Activated T-helper 17 cell treated with anti-CD3 and anti-CD28 coated beads, Interleukin-2, amount 50 U/mL, for 72 hours (primary cell): ENCODE measurements at regions not wholly inside any gene's neighbourhood (a gene's known extent, or its start where the extent isn't known, plus 50 kb on each side); places are given as distances from the start of the nearest gene placed in this dataset.
A peak's percentile ranks its signal among the peaks of the same experiment; 100 is the strongest.

ENCODE experiments used
- ATAC-seq: fragments of 150-1000 bp; cut with Tn5 transposase; replicated peaks from 2 replicates; pipeline ENCODE4 v1.10.0; 2021; ENCODE audit warnings: mild to moderate bottlenecking, moderate library complexity
- H3K27ac Mint-ChIP-seq: one replicate; pipeline ENCODE4 v1.8.0; 2022; ENCODE audit warnings: mixed read lengths
- H3K27me3 Mint-ChIP-seq: one replicate; pipeline ENCODE4 v1.8.0; 2022; ENCODE audit warnings: mixed read lengths
- H3K36me3 Mint-ChIP-seq: one replicate; pipeline ENCODE4 v1.8.0; 2022; ENCODE audit warnings: low read depth, mild to moderate bottlenecking, mixed read lengths
- H3K4me1 Mint-ChIP-seq: one replicate; pipeline ENCODE4 v1.8.0; 2022; ENCODE audit warnings: mixed read lengths
- H3K4me3 Mint-ChIP-seq: one replicate; pipeline ENCODE4 v1.8.0; 2022; ENCODE audit warnings: mild to moderate bottlenecking, mixed read lengths
- H3K9me3 Mint-ChIP-seq: one replicate; pipeline ENCODE4 v1.8.0; 2022; ENCODE audit warnings: mixed read lengths

- no peaks in the 10 kb centered on the region for H3K4me1 Mint-ChIP-seq
- no peak overlapping the region for H3K27ac Mint-ChIP-seq
- no peaks in the 10 kb centered on the region for H3K27me3 Mint-ChIP-seq
- no peak for ATAC-seq
- H3K36me3 Mint-ChIP-seq, result no peaks in the 10 kb centered on the region
- peaks cover 3% of the 10 kb centered on the region for H3K9me3 Mint-ChIP-seq
- no peak overlapping the region for H3K4me3 Mint-ChIP-seq
These were observed 149.4 kb upstream of the SLC39A10 start for GRCh38 chr2:195507447-195508138.

DNA sequence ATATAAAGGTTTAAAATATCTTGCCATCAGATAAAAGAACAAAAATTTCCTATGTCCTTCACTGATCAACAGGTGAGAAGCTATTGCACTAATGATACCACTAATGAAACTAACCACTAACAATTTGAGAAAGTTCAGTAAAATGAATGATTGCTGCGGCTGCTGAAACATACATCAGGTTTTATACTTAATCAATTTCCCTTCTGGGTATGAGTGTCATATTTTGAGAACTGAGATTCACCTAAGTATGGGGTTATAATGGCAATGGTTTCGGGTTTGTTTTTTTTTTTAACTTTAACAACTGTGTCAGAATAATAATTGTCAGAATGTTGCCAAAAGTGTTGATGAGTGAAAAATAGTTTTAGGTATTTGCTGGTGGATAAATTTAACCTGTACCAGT lies 151.3 kb upstream of the SLC39A10 start:
- Mint-ChIP-seq H3K9me3 (peaks cover 3% of the 10 kb centered on the region), H3K4me3 (no peak overlapping the region), H3K27ac (no peak overlapping the region), H3K36me3 (no peaks in the 10 kb centered on the region), H3K4me1 (no peaks in the 10 kb centered on the region), H3K27me3 (no peaks in the 10 kb centered on the region)
- peak; percentile 40 for ATAC-seq

DNA sequence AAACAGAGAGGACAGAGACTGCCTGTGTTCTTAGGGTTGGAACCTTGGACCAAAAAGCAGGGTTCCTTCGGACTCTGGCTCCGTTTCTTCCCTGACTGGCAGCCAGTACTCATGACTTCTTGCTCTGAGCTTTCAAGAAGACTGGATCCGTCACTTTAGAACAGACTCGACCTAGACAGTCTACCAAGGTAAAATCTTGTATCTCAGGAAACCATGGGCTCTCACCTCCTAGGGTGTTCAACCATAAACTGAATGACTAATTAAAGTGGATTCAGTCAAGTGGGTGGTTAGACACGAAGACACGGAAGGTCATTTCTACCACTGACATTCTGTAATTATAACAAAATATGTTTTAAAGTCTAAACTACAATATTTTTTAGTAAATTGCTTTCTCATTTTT lies 153.8 kb upstream of the SLC39A10 start:
- ATAC-seq, result no peak
- no peaks in the 10 kb centered on the region for H3K36me3 Mint-ChIP-seq

DNA sequence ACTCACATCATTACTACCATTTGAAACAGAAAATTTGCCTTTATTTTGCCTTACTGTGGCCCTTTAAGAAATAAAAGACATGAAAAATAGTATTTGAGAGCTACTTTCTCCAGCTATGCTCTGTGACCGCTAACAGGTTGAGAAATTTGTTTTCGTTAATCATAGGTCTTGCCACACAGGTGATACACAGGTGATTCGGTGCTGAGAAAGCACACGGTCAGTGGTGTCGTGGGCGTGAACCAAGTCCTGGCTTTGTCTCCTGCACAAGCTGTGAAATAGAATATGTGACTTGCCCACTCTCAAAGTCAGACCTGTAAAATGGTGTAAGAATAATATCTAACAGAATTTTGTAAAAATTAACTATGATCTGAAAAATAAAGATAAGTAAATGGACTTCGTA lies 155.3 kb upstream of the SLC39A10 start:
- no peak overlapping the region for H3K4me3 Mint-ChIP-seq
- H3K36me3 Mint-ChIP-seq, result no peaks in the 10 kb centered on the region
- H3K27me3 Mint-ChIP-seq, result no peaks in the 10 kb centered on the region
- no peak for ATAC-seq
- H3K27ac Mint-ChIP-seq, result no peak overlapping the region
- peaks cover 6% of the 10 kb centered on the region for H3K4me1 Mint-ChIP-seq
- no peaks in the 10 kb centered on the region for H3K9me3 Mint-ChIP-seq

More for the DNA sequence above, 153.8 kb upstream of the SLC39A10 start:
- H3K4me3 Mint-ChIP-seq, result no peak overlapping the region
- H3K4me1 Mint-ChIP-seq, result peaks cover under 1% of the 10 kb centered on the region
- no peak overlapping the region for H3K27ac Mint-ChIP-seq
- H3K9me3 Mint-ChIP-seq, result peaks cover 3% of the 10 kb centered on the region
- no peaks in the 10 kb centered on the region for H3K27me3 Mint-ChIP-seq

GRCh38 chr2:195500879-195501278 lies 156.1 kb upstream of the SLC39A10 start:
- Mint-ChIP-seq H3K4me3 (no peak overlapping the region), H3K27me3 (no peaks in the 10 kb centered on the region), H3K27ac (no peak overlapping the region), H3K9me3 (no peaks in the 10 kb centered on the region), H3K4me1 (peaks cover 9% of the 10 kb centered on the region), H3K36me3 (no peaks in the 10 kb centered on the region)
- ATAC-seq, result no peak

- H3K36me3 Mint-ChIP-seq, result no peaks in the 10 kb centered on the region
- no peak overlapping the region for H3K27ac Mint-ChIP-seq
- H3K9me3 Mint-ChIP-seq, result no peaks in the 10 kb centered on the region
- H3K4me1 Mint-ChIP-seq, result peaks cover 10% of the 10 kb centered on the region
- H3K4me3 Mint-ChIP-seq, result no peak overlapping the region
- ATAC-seq, result no peak
- no peaks in the 10 kb centered on the region for H3K27me3 Mint-ChIP-seq
These were observed 158.1 kb upstream of the SLC39A10 start for GRCh38 chr2:195498839-195499490.

- H3K36me3 Mint-ChIP-seq, result no peaks in the 10 kb centered on the region
- H3K27ac Mint-ChIP-seq, result no peak overlapping the region
- H3K4me1 Mint-ChIP-seq, result peaks cover 10% of the 10 kb centered on the region
- H3K4me3 Mint-ChIP-seq, result no peak overlapping the region
- H3K9me3 Mint-ChIP-seq, result no peaks in the 10 kb centered on the region
- ATAC-seq, result peak; percentile 35
- H3K27me3 Mint-ChIP-seq, result no peaks in the 10 kb centered on the region
These were observed 158.8 kb upstream of the SLC39A10 start for GRCh38 chr2:195498176-195498575.

DNA sequence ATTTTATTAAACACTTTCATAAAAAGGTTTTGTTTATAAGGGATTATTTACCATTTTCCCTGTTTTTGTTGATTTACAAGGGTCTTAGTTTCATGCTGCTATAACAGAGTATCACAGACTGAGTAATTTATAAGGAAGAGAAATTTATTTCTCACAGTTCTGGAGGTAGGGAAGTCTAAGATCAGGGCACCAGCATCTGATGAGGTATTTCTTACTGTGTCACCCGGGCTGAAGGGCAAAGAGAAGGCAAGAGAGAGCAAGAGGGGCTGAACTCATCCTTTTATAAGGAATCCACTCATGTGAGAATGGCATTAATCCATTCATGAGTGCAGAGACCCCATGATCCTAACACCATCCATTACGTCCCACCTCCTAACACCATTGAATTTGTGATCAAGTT lies 160.0 kb upstream of the SLC39A10 start:
- H3K4me1 Mint-ChIP-seq, result peaks cover 10% of the 10 kb centered on the region
- ATAC-seq, result no peak
- H3K27ac Mint-ChIP-seq, result no peak overlapping the region
- H3K4me3 Mint-ChIP-seq, result no peak overlapping the region
- no peaks in the 10 kb centered on the region for H3K27me3 Mint-ChIP-seq
- H3K9me3 Mint-ChIP-seq, result no peaks in the 10 kb centered on the region
- no peaks in the 10 kb centered on the region for H3K36me3 Mint-ChIP-seq

GRCh38 chr2:195495966-195496365 lies 161.1 kb upstream of the SLC39A10 start:
- no peaks in the 10 kb centered on the region for H3K36me3 Mint-ChIP-seq
- no peak overlapping the region for H3K27ac Mint-ChIP-seq
- H3K4me1 Mint-ChIP-seq, result peaks cover 10% of the 10 kb centered on the region
- H3K4me3 Mint-ChIP-seq, result no peak overlapping the region
- H3K27me3 Mint-ChIP-seq, result no peaks in the 10 kb centered on the region
- no peaks in the 10 kb centered on the region for H3K9me3 Mint-ChIP-seq
- no peak for ATAC-seq

- Mint-ChIP-seq H3K4me3 (no peak overlapping the region), H3K9me3 (no peaks in the 10 kb centered on the region), H3K27me3 (no peaks in the 10 kb centered on the region), H3K36me3 (no peaks in the 10 kb centered on the region), H3K4me1 (peaks cover 10% of the 10 kb centered on the region), H3K27ac (no peak overlapping the region)
- no peak for ATAC-seq
These were observed 161.7 kb upstream of the SLC39A10 start for GRCh38 chr2:195495351-195495750.

- no peak for ATAC-seq
- no peaks in the 10 kb centered on the region for H3K36me3 Mint-ChIP-seq
- H3K9me3 Mint-ChIP-seq, result no peaks in the 10 kb centered on the region
- no peak overlapping the region for H3K27ac Mint-ChIP-seq
- H3K4me1 Mint-ChIP-seq, result peaks cover 10% of the 10 kb centered on the region
- H3K27me3 Mint-ChIP-seq, result no peaks in the 10 kb centered on the region
- H3K4me3 Mint-ChIP-seq, result no peak overlapping the region
These were observed 162.6 kb upstream of the SLC39A10 start for GRCh38 chr2:195494451-195494850.

- Mint-ChIP-seq H3K27ac (no peak overlapping the region), H3K4me3 (no peak overlapping the region), H3K36me3 (no peaks in the 10 kb centered on the region), H3K9me3 (no peaks in the 10 kb centered on the region), H3K27me3 (no peaks in the 10 kb centered on the region), H3K4me1 (peaks cover 10% of the 10 kb centered on the region)
- no peak for ATAC-seq
These were observed 163.6 kb upstream of the SLC39A10 start for GRCh38 chr2:195493416-195493815.

DNA sequence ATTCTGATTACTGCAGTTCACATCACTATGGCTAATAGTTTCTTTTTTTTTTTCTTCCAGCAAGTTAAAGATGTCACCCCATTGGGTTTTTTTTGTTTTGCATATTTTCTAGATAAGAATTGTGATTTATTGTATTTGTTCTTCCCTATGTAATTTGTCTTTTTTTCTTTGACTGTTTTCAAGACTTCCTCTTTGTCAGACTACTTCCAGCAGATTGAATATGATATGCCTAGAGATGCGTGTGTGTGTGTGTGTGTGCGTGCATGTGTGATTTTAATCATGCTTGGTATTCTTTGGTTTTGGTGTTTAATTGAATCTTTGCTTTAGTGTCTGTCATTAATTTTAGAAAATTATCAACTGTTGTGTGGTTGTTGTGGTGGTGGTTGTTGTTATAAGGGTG lies 166.7 kb upstream of the SLC39A10 start:
- no peaks in the 10 kb centered on the region for H3K27me3 Mint-ChIP-seq
- no peak overlapping the region for H3K4me3 Mint-ChIP-seq
- ATAC-seq, result no peak
- H3K27ac Mint-ChIP-seq, result no peak overlapping the region
- no peaks in the 10 kb centered on the region for H3K36me3 Mint-ChIP-seq
- H3K9me3 Mint-ChIP-seq, result no peaks in the 10 kb centered on the region
- no peaks in the 10 kb centered on the region for H3K4me1 Mint-ChIP-seq

DNA sequence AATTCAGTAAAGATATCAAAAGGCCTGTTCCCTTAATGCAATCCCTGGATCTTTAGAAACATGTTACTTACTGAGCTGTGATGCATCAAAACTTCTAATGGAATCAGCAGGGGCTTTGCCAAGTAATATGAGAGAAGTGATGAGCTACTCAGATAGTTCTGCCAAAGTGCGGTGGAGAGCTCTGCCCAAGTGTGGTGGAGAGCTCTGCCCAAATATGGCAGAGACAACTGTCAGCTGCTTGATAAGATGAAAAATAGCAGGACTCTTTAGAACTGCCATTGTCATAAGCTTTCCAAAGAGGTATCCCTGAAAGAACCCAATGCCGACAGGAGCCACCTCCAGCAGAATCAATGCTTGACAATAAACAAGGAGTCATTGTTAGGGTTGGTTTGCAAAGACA lies 167.9 kb upstream of the SLC39A10 start:
- Mint-ChIP-seq H3K36me3 (no peaks in the 10 kb centered on the region), H3K9me3 (no peaks in the 10 kb centered on the region), H3K4me1 (no peaks in the 10 kb centered on the region), H3K4me3 (no peak overlapping the region), H3K27me3 (no peaks in the 10 kb centered on the region), H3K27ac (no peak overlapping the region)
- ATAC-seq, result no peak

GRCh38 chr2:195488567-195488966 lies 168.5 kb upstream of the SLC39A10 start:
- Mint-ChIP-seq H3K27me3 (no peaks in the 10 kb centered on the region), H3K4me3 (no peak overlapping the region), H3K4me1 (no peaks in the 10 kb centered on the region), H3K27ac (no peak overlapping the region), H3K9me3 (no peaks in the 10 kb centered on the region), H3K36me3 (no peaks in the 10 kb centered on the region)
- no peak for ATAC-seq
